ENCODE measurements at regions not wholly inside any gene's neighbourhood (a gene's known extent, or its start where the extent isn't known, plus 50 kb on each side); places are given as distances from the start of the nearest gene placed in this dataset.

GRCh38 chr3:145817870-145818483, 343.0 kb downstream of the PLOD2 start:
- H3K4me3 ChIP-seq (ENCODE audit: low read depth in 1 of 3, low read length in 3 of 3) = no peak overlapping the region
- TF ChIP-seq ATF3 (IDR thresholded peaks at IDR 0.05) = no peak
- no peak for TF ChIP-seq NR2F2 (IDR thresholded peaks at IDR 0.05)
- no peak for TF ChIP-seq GABPA (IDR thresholded peaks at IDR 0.05 in 1 of 2, conservative IDR thresholded peaks at IDR 0.05 in 1 of 2)
- TF ChIP-seq MAX (IDR thresholded peaks at IDR 0.05) = no peak
- TF ChIP-seq HNF4A (conservative IDR thresholded peaks at IDR 0.05) = no peak
- TF ChIP-seq FOXA2 (IDR thresholded peaks at IDR 0.05) = no peak
- no peak for TF ChIP-seq RAD21 (IDR thresholded peaks at IDR 0.05)
- no peak for TF ChIP-seq TAF1 (conservative IDR thresholded peaks at IDR 0.05)
- TF ChIP-seq ZBTB33 (IDR thresholded peaks at IDR 0.05) = no peak
- TF ChIP-seq RXRA (IDR thresholded peaks at IDR 0.05) = no peak
- TF ChIP-seq HNF4G (IDR thresholded peaks at IDR 0.05) = no peak
- no peak overlapping the region for H3K27ac ChIP-seq (ENCODE audit: low read depth in 1 of 2, low read length in 2 of 2)
- no peaks in the 10 kb centered on the region for H3K4me1 ChIP-seq (ENCODE audit: control insufficient read depth in 4 of 4, insufficient read depth in 4 of 4, low read length in 3 of 4)
- H3K36me3 ChIP-seq (ENCODE audit: control insufficient read depth in 4 of 4, insufficient read depth in 3 of 4, low read depth in 1 of 4, low read length in 3 of 4) = no peaks in the 10 kb centered on the region
- no peak overlapping the region for H3K9ac ChIP-seq (ENCODE audit: low read depth in 1 of 2, low read length in 2 of 2)
- no peaks in the 10 kb centered on the region for H3K9me3 ChIP-seq (ENCODE audit: control insufficient read depth in 4 of 4, low read length in 3 of 4)
- no peaks in the 10 kb centered on the region for H3K27me3 ChIP-seq (ENCODE audit: control insufficient read depth in 4 of 4, insufficient read depth in 4 of 4, low read length in 3 of 4)
- 31% methylated on average over 4 of the region's 4 CpGs for WGBS
- no peak for DNase-seq (ENCODE audit: low spot score)

GRCh38 chr3:145820170-145820569, 340.8 kb downstream of the PLOD2 start:
- DNase-seq (ENCODE audit: low spot score) = no peak
- H3K9me3 ChIP-seq (ENCODE audit: control insufficient read depth in 4 of 4, low read length in 3 of 4) = no peaks in the 10 kb centered on the region
- H3K9ac ChIP-seq (ENCODE audit: low read depth in 1 of 2, low read length in 2 of 2) = no peak overlapping the region
- no peak for TF ChIP-seq RXRA (IDR thresholded peaks at IDR 0.05)
- TF ChIP-seq HNF4A (conservative IDR thresholded peaks at IDR 0.05) = no peak
- TF ChIP-seq EGR1 (IDR thresholded peaks at IDR 0.05; ENCODE audit: low read depth in 2 of 2) = no peak
- TF ChIP-seq FOXA2 (IDR thresholded peaks at IDR 0.05) = no peak
- TF ChIP-seq SP1 (IDR thresholded peaks at IDR 0.05) = no peak
- no peak for TF ChIP-seq JUND (IDR thresholded peaks at IDR 0.05)
- no peak for TF ChIP-seq ZBTB33 (IDR thresholded peaks at IDR 0.05)
- no peak for TF ChIP-seq YY1 (IDR thresholded peaks at IDR 0.05)
- no peak for TF ChIP-seq CTCF (IDR thresholded peaks at IDR 0.05; ENCODE audit: low read depth, low read length, missing input control)
- no peak for TF ChIP-seq HNF4G (IDR thresholded peaks at IDR 0.05)
- TF ChIP-seq FOXA1 (IDR thresholded peaks at IDR 0.05) = no peak
- H3K27me3 ChIP-seq (ENCODE audit: control insufficient read depth in 4 of 4, insufficient read depth in 4 of 4, low read length in 3 of 4) = no peaks in the 10 kb centered on the region
- H3K36me3 ChIP-seq (ENCODE audit: control insufficient read depth in 4 of 4, insufficient read depth in 3 of 4, low read depth in 1 of 4, low read length in 3 of 4) = no peaks in the 10 kb centered on the region
- no peak overlapping the region for H3K4me3 ChIP-seq (ENCODE audit: low read depth in 1 of 3, low read length in 3 of 3)
- WGBS = 85% methylated on average over 2 of the region's 2 CpGs
- no peak overlapping the region for H3K27ac ChIP-seq (ENCODE audit: low read depth in 1 of 2, low read length in 2 of 2)
- H3K4me1 ChIP-seq (ENCODE audit: control insufficient read depth in 4 of 4, insufficient read depth in 4 of 4, low read length in 3 of 4) = no peaks in the 10 kb centered on the region
